ENCODE measurements at regions not wholly inside any gene's neighbourhood (a gene's known extent, or its start where the extent isn't known, plus 50 kb on each side); places are given as distances from the start of the nearest gene placed in this dataset.
"Not testable (repeated sequence)": the region's sequence is repeated elsewhere in the genome, so short reads cannot be mapped to it uniquely, and the experiment has no call there.

- no peak for DNase-seq (ENCODE audit: low spot score)
Measured at GRCh38 chr22:47354668-47355387, 592.4 kb downstream of the TBC1D22A start.

- no peak for DNase-seq (ENCODE audit: low spot score)
Measured at GRCh38 chr22:47352920-47353700, 590.7 kb downstream of the TBC1D22A start.

DNA sequence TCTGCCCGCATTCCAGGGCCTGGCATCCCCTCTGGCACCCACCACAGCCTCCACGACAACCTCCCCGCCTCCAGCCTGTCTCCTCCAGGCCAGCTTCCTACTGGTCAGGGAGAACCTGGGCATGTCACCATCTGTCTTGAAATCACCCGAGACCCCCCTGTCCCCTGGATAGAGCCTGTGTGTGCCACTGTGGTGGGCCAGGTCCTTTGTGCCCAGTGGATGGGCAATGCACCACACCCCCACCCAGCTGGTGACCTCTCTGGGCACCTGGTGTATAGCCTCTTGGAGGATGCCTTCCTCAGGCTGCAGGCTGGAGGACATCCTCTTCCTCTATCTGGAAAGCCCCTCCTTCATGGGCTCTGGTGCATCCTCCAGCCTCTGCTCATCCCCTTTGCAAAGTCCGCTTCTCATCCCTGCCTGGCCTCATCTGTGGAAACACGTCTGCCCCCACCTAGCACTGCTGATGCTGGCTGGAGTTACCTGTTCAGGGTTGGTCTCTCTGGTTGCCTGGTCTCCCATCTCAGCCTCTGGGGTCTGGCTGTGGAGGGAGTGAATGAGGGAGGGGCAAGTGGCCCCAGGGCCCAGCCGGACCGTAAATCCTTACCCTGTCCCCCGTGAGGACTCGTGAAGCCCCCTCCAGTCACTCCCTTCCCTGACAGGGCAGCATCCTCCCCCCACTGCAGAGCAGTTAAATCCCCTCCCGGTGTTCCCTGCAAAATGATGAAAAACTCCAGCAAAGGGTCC is 589.6 kb downstream of the TBC1D22A start:
- no peak for DNase-seq (ENCODE audit: low spot score)

DNA sequence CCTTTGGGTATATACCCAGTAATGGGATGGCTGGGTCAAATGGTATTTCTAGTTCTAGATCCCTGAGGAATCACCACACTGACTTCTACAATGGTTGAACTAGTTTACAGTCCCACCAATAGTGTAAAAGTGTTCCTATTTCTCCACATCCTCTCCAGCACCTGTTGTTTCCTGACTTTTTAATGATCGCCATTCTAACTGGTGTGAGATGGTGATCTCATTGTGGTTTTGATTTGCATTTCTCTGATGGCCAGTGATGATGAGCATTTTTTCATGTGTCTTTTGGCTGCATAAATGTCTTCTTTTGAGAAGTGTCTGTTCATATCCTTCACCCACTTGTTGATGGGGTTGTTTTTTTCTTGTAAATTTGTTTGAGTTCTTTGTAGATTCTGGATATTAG is 583.8 kb downstream of the TBC1D22A start:
- not testable (repeated sequence) for DNase-seq (ENCODE audit: low spot score)

GRCh38 chr22:47345025-47345424 is 582.6 kb downstream of the TBC1D22A start:
- no peak for DNase-seq (ENCODE audit: low spot score)

DNA sequence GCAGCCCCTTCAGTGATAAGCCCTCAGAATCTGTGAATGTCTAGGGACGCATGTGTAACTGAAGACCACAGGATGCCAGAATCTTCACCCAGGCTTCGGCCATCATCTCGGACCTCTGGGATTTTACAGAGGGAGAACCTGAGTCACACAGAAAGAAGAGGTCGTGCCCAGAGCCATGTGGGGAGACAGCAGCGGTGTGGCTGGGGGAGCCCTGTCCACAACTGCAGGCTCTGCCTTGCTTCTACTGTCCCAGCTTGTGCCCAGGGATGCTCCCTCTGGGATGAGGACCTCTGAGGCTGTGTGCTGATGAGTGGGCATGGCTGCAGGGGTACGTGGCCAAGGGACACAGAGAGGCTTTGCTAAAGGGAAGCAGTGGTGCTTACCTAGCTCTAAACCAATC is 582.0 kb downstream of the TBC1D22A start:
- no peak for DNase-seq (ENCODE audit: low spot score)

GRCh38 chr22:47343611-47344010 is 581.2 kb downstream of the TBC1D22A start:
- DNase-seq (ENCODE audit: low spot score): no peak

DNA sequence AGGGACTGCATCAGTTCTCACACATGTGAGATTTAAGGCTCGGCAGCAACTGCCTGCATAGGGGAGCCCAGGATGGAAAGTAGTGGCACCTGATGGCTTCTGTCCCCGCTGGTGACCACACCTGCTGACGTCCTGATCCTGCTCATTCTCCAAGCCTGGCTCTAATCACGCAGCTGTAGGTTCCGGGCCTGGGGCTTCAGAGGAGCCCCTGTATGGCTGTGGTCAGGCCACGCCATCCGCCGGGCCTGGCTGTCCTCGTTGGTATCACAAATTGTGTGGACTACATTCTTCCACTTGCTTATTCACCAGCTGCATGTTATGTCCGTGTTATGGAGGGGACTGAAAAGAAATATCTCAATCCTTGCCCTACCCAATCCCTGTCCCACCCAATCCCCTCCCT is 580.0 kb downstream of the TBC1D22A start:
- DNase-seq (ENCODE audit: low spot score): no peak

DNA sequence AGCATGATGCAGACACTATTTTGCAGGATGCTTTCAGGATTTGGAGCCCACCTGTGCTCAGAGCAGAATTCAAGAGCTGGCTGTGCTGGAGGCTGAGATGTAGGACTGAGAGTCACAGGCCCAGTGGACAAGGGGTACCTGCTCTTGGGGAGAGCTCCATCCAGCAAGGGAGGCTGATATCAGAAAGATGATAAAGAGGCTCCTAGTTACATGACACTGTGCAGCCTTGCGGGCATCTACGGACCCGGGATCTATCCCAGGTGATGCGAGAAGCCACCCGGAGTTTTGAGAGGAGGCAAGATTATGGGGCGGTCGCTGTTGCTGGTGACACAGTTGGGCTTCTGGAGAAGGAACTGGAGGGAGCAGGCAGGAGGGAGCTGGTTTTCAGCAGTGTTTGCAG is 579.0 kb downstream of the TBC1D22A start:
- DNase-seq (ENCODE audit: low spot score): no peak

GRCh38 chr22:47340851-47341436 is 578.5 kb downstream of the TBC1D22A start:
- no peak for DNase-seq (ENCODE audit: low spot score)

GRCh38 chr22:47337161-47337621 is 574.7 kb downstream of the TBC1D22A start:
- DNase-seq (ENCODE audit: low spot score): no peak

DNA sequence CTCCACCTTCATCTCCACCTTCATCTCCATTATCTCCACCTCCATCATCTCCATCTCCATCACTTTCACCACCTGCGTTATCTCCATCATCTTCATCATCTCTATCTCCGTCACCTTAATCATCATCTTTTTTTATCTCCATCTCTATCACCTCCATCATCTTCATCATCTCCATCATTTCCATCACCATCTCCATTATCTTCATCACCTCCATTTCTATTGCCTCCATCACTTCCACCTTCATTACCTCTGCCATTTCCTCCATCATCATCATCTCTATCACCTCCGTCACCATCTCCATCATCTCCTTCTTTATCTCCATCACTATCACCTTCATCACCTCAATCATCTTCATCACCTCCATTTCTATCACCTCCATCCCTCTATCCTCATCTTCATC is 573.5 kb downstream of the TBC1D22A start:
- no peak for DNase-seq (ENCODE audit: low spot score)

DNA sequence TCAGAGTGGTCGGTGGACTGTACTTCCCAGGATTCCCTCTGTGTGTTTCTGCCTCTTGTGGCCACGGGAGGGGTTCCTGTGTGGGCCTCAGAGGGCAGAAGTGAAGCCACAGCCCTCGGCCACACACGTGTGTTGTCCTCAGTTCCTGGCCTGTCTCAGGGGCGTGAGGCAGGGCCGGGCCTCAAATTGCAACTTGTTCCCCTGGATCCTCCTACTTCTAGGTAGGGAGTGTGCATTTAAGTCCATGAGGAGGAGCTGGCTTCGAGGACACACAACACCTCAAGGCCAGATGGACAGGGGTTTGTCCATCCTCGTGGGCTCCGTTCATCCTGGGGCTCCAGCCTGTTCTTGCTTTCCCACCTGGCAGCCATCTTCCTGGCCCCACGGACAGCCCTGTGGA is 573.0 kb downstream of the TBC1D22A start:
- DNase-seq (ENCODE audit: low spot score): no peak

GRCh38 chr22:47334601-47335000 is 572.2 kb downstream of the TBC1D22A start:
- DNase-seq (ENCODE audit: low spot score): no peak

GRCh38 chr22:47333625-47334024 is 571.2 kb downstream of the TBC1D22A start:
- no peak for DNase-seq (ENCODE audit: low spot score)

DNA sequence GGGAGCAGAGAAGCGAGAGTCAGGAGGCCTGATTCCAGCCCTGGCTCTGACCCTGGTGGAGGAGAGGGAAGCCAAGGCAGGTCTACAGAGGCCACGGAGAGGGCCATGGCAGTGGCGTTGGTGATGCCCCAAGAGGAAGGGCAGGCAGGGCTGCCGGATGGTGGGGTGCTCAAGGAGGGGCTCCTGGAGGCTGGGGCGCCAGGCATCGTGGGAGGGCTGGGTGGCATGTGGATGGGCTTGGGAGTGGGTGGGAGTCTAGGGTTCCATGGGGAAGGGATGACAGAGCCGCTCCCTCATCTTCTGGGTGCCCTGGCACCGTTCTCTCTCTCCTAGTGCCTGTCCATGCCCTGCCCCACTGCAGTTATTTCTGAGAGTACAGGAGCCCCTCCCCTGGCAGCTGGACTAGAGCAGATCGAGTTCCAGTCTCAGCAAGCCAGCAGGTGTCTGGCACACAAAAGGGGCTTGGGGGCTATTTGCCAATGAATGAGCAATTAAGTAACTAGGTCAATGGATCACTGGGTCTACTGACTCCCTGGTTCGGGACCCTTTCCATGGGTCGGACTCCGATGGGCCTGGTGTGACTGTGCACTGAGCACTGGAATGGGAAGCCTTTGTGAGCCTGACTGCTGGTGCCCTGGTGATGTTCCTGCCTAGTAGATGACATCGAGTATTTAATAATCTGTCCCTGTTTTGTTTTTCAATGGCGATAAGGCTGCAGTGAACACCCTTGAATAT is 570.0 kb downstream of the TBC1D22A start:
- no peak for DNase-seq (ENCODE audit: low spot score)

- DNase-seq (ENCODE audit: low spot score): no peak
Measured at GRCh38 chr22:47331750-47332149, 569.3 kb downstream of the TBC1D22A start.

DNA sequence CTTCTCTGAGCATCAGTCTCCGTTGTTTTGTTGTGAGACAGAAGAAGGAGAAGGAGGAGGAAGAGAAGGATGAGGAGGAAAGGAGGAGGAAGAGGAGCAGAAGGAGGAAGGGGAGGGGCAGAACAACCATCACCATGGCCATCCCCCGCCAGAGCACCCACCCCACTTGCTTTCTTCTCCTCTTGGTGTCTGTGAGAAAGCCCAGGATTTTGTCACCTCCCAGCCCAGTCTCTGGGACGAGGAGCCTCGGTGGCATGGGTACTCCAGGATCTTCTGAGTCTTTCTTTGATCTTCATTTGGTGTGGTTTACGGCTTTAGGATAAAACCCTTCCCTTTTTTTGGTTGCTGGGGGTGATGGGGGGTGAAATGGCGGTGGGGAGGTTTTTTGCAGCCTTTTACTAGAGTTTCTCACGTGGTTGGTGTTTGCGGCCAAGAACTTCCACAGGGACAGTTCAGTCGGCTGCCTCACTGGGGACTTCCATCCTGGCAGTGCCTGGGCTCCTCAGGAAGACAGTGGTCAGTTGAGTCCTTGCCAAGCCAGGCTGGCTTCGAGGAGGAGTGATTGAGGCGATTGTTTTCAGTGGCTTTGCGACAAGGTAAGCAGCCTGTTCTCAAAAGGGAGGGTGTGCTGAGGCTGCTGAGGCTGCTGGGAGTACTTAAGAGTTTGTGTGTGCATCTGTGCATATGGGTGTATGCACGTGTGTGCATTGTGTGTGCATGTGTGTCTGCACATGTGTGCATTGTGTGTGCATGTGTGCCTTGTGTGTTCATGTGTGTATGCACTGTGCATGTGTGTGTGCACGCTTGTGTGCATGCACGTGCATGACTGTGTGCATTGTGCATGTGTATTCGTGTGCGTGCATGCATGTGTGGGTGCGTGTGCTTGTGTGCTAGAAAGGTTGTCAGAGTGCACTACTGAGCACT is 567.5 kb downstream of the TBC1D22A start:
- no peak for DNase-seq (ENCODE audit: low spot score)

DNA sequence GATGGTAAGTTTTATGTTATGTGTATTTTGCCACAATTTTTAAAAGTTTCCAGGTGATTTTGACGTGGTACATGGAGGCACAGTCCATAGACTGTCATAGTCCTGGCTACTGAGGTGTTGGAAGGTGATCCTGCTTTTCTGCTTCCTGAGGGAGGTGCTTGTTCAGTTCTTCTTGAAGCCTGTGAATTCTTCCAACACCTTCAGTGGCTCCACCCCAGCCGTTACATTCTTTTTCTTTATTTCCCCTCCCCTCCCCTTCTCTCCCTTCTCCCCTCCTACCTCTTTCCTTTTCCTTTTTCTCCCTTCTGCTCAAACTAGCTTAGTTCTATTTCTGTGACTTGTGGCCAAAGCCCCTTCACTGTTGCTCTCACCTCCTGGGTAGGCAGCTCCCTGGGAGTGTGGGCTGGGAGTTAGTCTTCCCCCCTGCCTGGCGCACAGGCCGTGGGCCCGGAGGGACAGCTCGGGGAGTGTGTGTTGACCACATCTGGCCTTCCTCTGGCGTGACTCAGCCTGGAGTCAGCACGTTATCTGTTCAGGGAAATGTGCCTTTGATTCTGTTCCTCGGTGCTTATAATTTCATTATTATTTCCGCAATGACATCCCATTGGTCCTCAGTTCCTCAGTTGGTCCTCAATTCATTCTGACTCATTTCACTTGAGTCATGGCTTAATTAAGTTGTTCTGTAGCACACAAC is 566.2 kb downstream of the TBC1D22A start:
- no peak for DNase-seq (ENCODE audit: low spot score)

DNA sequence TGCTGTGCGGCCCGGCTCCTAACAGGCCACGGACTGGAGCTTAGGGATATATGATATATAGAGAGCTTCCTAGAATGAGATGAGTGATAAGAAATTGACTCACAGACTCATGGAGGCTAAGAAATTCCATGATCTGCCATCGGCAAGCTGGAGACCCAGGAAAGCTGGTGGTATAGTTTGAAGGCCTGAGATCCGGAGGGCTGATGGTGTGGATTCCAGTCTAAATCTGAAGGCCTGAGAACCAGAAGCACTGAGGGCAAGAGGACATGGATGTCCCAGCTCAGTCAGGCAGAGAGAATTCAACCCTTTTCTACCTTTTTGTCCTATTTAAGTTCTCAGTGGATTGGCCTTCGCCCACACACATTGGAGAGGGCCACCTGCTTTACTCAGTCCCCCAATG is 564.8 kb downstream of the TBC1D22A start:
- DNase-seq (ENCODE audit: low spot score): no peak
